ENCODE measurements at regions not wholly inside any gene's neighbourhood (a gene's known extent, or its start where the extent isn't known, plus 50 kb on each side); places are given as distances from the start of the nearest gene placed in this dataset.

- TF ChIP-seq YY1 (IDR thresholded peaks at IDR 0.05; ENCODE audit: extremely low read depth, insufficient replicate concordance, low read depth, low read length) (no peak), RAD21 (IDR thresholded peaks at IDR 0.05; ENCODE audit: low read depth) (no peak), ELF1 (IDR thresholded peaks at IDR 0.05; ENCODE audit: borderline replicate concordance, low read depth) (no peak), SRF (IDR thresholded peaks at IDR 0.05; ENCODE audit: low read depth) (no peak), ZFX (IDR thresholded peaks at IDR 0.05) (no peak), CBX3 (IDR thresholded peaks at IDR 0.05; ENCODE audit: low read depth) (no peak), EZH2phosphoT487 (IDR thresholded peaks at IDR 0.05; ENCODE audit: borderline replicate concordance) (no peak), EGR1 (IDR thresholded peaks at IDR 0.05; ENCODE audit: low read depth) (no peak), POLR2AphosphoS5 (IDR thresholded peaks at IDR 0.05; ENCODE audit: low read depth, low read length) (no peak), MAX (IDR thresholded peaks at IDR 0.05) (no peak), CEBPB (IDR thresholded peaks at IDR 0.05; ENCODE audit: low read depth) (no peak), ZNF274 (IDR thresholded peaks at IDR 0.05; ENCODE audit: low read depth, low read length) (no peak), EZH2 (IDR thresholded peaks at IDR 0.05) (no peak), TCF7L2 (IDR thresholded peaks at IDR 0.05; ENCODE audit: borderline replicate concordance, extremely low read depth, insufficient read depth, insufficient read length) (no peak), CTCF (IDR thresholded peaks at IDR 0.05 in 2 of 3, conservative IDR thresholded peaks at IDR 0.05 in 1 of 3; ENCODE audit: borderline replicate concordance in 1 of 3, insufficient read depth in 1 of 3, low read depth in 2 of 3, low read length in 2 of 3) (no peak), REST (IDR thresholded peaks at IDR 0.05; ENCODE audit: low read depth) (no peak), FOSL1 (IDR thresholded peaks at IDR 0.05; ENCODE audit: low read depth) (no peak), SP1 (IDR thresholded peaks at IDR 0.05; ENCODE audit: low read depth) (no peak)
- H3K36me3 ChIP-seq (ENCODE audit: control insufficient read depth in 1 of 2, insufficient read depth in 2 of 2, low read length in 2 of 2), result no peaks in the 10 kb centered on the region
- no peaks in the 10 kb centered on the region for H4K20me1 ChIP-seq (ENCODE audit: insufficient read depth)
- no peak overlapping the region for H3K4me3 ChIP-seq (replicated peaks in 1 of 2; ENCODE audit: low read depth in 1 of 2, low read length in 2 of 2)
- ATAC-seq, result no peak
- intact Hi-C loops (cut with micrococcal nuclease), result no loop called here
- no TSS peak for BruUV-seq (replicated peaks)
- no peaks in the 10 kb centered on the region for H3K27me3 ChIP-seq (ENCODE audit: insufficient read depth, low read length)
- peaks cover 0 to 13% of the 10 kb centered on the region in 2 experiments; a peak in 1 of 4 replicates for H3K9me3 ChIP-seq (ENCODE audit: control insufficient read depth in 1 of 2, insufficient read depth in 1 of 2, low read depth in 1 of 2, low read length in 2 of 2)
- no peak for DNase-seq (ENCODE audit: low read depth, low spot score)
- no peak overlapping the region for H3K27ac ChIP-seq (ENCODE audit: low read depth, low read length)
- H3K79me2 ChIP-seq (ENCODE audit: insufficient read depth, low read length), result no peaks in the 10 kb centered on the region
- no peak overlapping the region for H3K4me2 ChIP-seq (ENCODE audit: low read length)
- H3K4me1 ChIP-seq (ENCODE audit: control insufficient read depth in 1 of 2, insufficient read depth in 2 of 2, low read length in 2 of 2), result no peaks in the 10 kb centered on the region
- no peaks in the 10 kb centered on the region for H3K9me2 ChIP-seq (ENCODE audit: insufficient read depth)
- H3K9ac ChIP-seq (ENCODE audit: low read length), result no peak overlapping the region
- no peak overlapping the region for H2AFZ ChIP-seq (ENCODE audit: low read depth, low read length, poor library complexity, severe bottlenecking)
- ChIA-PET RAD21 (ENCODE audit: low non-redundant PET in 1 of 2, low total read pairs in 2 of 2, uncharacterized antibody in 2 of 2, unreplicated experiment in 2 of 2) (no interaction called here), POLR2A (no interaction called here), CTCF (no interaction called here)
Measured at GRCh38 chr2:75982719-75983118, 272.0 kb upstream of the GCFC2 start.
